GM12878 (cell line): ENCODE measurements at regions not wholly inside any gene's neighbourhood (a gene's known extent, or its start where the extent isn't known, plus 50 kb on each side); places are given as distances from the start of the nearest gene placed in this dataset.

Experiments
- IRF4 ChIP-seq: IDR thresholded peaks from 2 replicates; pipeline ENCODE4 v1.6.1; 2011; ENCODE audit warnings: low read depth, low read length
- POLR2A ChIP-seq: IDR thresholded peaks from 2 replicates; pipeline ENCODE4 v1.6.1; 2011; ENCODE audit warnings: low read depth, mild to moderate bottlenecking, low read length
- RCOR1 ChIP-seq: conservative IDR thresholded peaks from 2 replicates; pipeline ENCODE4 v1.6.1; 2012; ENCODE audit warnings: low read depth, low read length, improper control_type of control experiment
- REST ChIP-seq: IDR thresholded peaks from 2 replicates; pipeline ENCODE4 v1.6.1; 2012; ENCODE audit warnings: mild to moderate bottlenecking, low read depth, low read length
- SREBF2 ChIP-seq: IDR thresholded peaks from 2 replicates; pipeline ENCODE4 v1.6.1; 2012; ENCODE audit warnings: mild to moderate bottlenecking, low read length
- SRF ChIP-seq, 2 experiments: IDR thresholded peaks; 2 replicates each; pipeline ENCODE4 v1.6.1; 2011; ENCODE audit warnings: low read depth in 2 of 2, low read length in 2 of 2, mild to moderate bottlenecking in 1 of 2, moderate library complexity in 1 of 2
- USF2 ChIP-seq: IDR thresholded peaks from 2 replicates; pipeline ENCODE4 v1.6.1; 2011; ENCODE audit warnings: low read depth, low read length, improper control_type of control experiment, borderline replicate concordance
- TF ChIP-seq, protein P1 (sequence below): fragments of 450-650 bp; formaldehyde crosslinking; IDR thresholded peaks from 2 replicates; pipeline ENCODE4 v1.4.0; 2020; ENCODE audit warnings: mild to moderate bottlenecking, moderate library complexity
- TF ChIP-seq, protein P2 (sequence below): fragments of 450-650 bp; IDR thresholded peaks from 2 replicates; pipeline ENCODE4 v1.6.1; 2016; ENCODE audit warnings: mild to moderate bottlenecking

DNA sequence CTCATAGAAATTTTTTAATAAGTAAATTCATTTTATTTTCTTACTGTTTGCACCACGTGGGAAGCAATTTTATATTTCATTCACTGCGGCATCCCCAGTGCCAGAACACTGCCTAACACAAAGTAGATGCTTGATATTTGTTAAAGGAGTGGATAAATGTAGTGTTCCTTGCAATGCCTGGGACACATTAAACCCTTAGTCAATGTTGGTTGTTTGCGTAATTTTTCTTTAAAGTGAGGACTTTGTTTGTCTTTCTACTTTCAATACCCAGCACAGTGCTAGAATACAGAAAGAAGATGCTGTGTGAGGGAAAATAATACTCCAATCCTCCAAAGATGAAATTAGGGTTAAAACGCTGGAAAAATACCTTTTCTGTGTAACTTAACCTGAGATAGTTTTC, 299.3 kb downstream of the MAP2K6 start (continued):
- no peak for TF ChIP-seq REST
- TF ChIP-seq, protein P1, sequence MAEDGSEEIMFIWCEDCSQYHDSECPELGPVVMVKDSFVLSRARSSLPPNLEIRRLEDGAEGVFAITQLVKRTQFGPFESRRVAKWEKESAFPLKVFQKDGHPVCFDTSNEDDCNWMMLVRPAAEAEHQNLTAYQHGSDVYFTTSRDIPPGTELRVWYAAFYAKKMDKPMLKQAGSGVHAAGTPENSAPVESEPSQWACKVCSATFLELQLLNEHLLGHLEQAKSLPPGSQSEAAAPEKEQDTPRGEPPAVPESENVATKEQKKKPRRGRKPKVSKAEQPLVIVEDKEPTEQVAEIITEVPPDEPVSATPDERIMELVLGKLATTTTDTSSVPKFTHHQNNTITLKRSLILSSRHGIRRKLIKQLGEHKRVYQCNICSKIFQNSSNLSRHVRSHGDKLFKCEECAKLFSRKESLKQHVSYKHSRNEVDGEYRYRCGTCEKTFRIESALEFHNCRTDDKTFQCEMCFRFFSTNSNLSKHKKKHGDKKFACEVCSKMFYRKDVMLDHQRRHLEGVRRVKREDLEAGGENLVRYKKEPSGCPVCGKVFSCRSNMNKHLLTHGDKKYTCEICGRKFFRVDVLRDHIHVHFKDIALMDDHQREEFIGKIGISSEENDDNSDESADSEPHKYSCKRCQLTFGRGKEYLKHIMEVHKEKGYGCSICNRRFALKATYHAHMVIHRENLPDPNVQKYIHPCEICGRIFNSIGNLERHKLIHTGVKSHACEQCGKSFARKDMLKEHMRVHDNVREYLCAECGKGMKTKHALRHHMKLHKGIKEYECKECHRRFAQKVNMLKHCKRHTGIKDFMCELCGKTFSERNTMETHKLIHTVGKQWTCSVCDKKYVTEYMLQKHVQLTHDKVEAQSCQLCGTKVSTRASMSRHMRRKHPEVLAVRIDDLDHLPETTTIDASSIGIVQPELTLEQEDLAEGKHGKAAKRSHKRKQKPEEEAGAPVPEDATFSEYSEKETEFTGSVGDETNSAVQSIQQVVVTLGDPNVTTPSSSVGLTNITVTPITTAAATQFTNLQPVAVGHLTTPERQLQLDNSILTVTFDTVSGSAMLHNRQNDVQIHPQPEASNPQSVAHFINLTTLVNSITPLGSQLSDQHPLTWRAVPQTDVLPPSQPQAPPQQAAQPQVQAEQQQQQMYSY (CRISPR knock-in tag): no peak
- TF ChIP-seq SRF (IDR thresholded peaks at IDR 0.05; ENCODE audit: low read depth in 2 of 2, low read length in 2 of 2): no peak
- TF ChIP-seq RCOR1: no peak
- no peak for TF ChIP-seq SREBF2
- TF ChIP-seq, protein P2, sequence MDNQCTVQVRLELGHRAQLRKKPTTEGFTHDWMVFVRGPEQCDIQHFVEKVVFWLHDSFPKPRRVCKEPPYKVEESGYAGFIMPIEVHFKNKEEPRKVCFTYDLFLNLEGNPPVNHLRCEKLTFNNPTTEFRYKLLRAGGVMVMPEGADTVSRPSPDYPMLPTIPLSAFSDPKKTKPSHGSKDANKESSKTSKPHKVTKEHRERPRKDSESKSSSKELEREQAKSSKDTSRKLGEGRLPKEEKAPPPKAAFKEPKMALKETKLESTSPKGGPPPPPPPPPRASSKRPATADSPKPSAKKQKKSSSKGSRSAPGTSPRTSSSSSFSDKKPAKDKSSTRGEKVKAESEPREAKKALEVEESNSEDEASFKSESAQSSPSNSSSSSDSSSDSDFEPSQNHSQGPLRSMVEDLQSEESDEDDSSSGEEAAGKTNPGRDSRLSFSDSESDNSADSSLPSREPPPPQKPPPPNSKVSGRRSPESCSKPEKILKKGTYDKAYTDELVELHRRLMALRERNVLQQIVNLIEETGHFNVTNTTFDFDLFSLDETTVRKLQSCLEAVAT: no peak
- no peak for TF ChIP-seq POLR2A
- TF ChIP-seq USF2: no peak
- no peak for TF ChIP-seq IRF4
